ENCODE measurements at regions not wholly inside any gene's neighbourhood (a gene's known extent, or its start where the extent isn't known, plus 50 kb on each side); places are given as distances from the start of the nearest gene placed in this dataset.

- peaks cover 0 to 2% of the 10 kb centered on the region in 2 donors for H3K9me3 ChIP-seq
- no peaks in the 10 kb centered on the region for H3K36me3 ChIP-seq
- no peak overlapping the region for H3K4me3 ChIP-seq
- no peak overlapping the region for H3K27ac ChIP-seq
- intact Hi-C loops (cut with DNase I), result no loop called here
- no peaks in the 10 kb centered on the region for H3K27me3 ChIP-seq
- H3K4me1 ChIP-seq, result no peaks in the 10 kb centered on the region
- TF ChIP-seq CTCF (IDR thresholded peaks at IDR 0.05), result no peak
- ATAC-seq, result no peak
- no peak for DNase-seq
Observed at GRCh38 chr4:141926406-141926805, 290.0 kb downstream of the IL15 start.

GRCh38 chr4:141932490-141932889 is 296.1 kb downstream of the IL15 start:
- DNase-seq (no peak), ATAC-seq (no peak)
- intact Hi-C loops (cut with DNase I), result no loop called here
- Histone ChIP-seq H3K9me3 (peaks cover 0 to 10% of the 10 kb centered on the region in 2 donors), H3K4me3 (no peak overlapping the region), H3K4me1 (no peaks in the 10 kb centered on the region), H3K36me3 (no peaks in the 10 kb centered on the region), H3K27ac (no peak overlapping the region), H3K27me3 (no peaks in the 10 kb centered on the region)
- no peak for TF ChIP-seq CTCF (IDR thresholded peaks at IDR 0.05)

GRCh38 chr4:141933978-141934377 is 297.6 kb downstream of the IL15 start:
- TF ChIP-seq CTCF (IDR thresholded peaks at IDR 0.05), result no peak

GRCh38 chr4:141955696-141956095 is 319.3 kb downstream of the IL15 start:
- no peak for TF ChIP-seq CTCF (IDR thresholded peaks at IDR 0.05)
- Histone ChIP-seq H3K4me3 (no peak overlapping the region), H3K36me3 (no peaks in the 10 kb centered on the region), H3K27me3 (no peaks in the 10 kb centered on the region), H3K27ac (no peak overlapping the region), H3K4me1 (no peaks in the 10 kb centered on the region), H3K9me3 (no peaks in the 10 kb centered on the region)
- DNase-seq, result no peak
- no peak for ATAC-seq
- intact Hi-C loops (cut with DNase I), result no loop called here

More at GRCh38 chr4:141933978-141934377, 297.6 kb downstream of the IL15 start:
- ATAC-seq, result no peak
- no peaks in the 10 kb centered on the region for H3K4me1 ChIP-seq
- H3K4me3 ChIP-seq, result no peak overlapping the region
- H3K36me3 ChIP-seq, result no peaks in the 10 kb centered on the region
- H3K27me3 ChIP-seq, result no peaks in the 10 kb centered on the region
- DNase-seq, result no peak
- intact Hi-C loops (cut with DNase I), result no loop called here
- H3K27ac ChIP-seq, result no peak overlapping the region
- peaks cover 0 to 25% of the 10 kb centered on the region in 2 donors for H3K9me3 ChIP-seq

- Histone ChIP-seq H3K4me1 (no peaks in the 10 kb centered on the region), H3K4me3 (no peak overlapping the region), H3K36me3 (no peaks in the 10 kb centered on the region), H3K27ac (no peak overlapping the region), H3K9me3 (no peaks in the 10 kb centered on the region), H3K27me3 (no peaks in the 10 kb centered on the region)
- intact Hi-C loops (cut with DNase I), result no loop called here
- ATAC-seq, result no peak
- no peak for DNase-seq
- no peak for TF ChIP-seq CTCF (IDR thresholded peaks at IDR 0.05)
Observed at GRCh38 chr4:141957416-141957815, 321.0 kb downstream of the IL15 start.

Measured in left lung (tissue), 4 donors.